ENCODE measurements at regions not wholly inside any gene's neighbourhood (a gene's known extent, or its start where the extent isn't known, plus 50 kb on each side); places are given as distances from the start of the nearest gene placed in this dataset.

DNA sequence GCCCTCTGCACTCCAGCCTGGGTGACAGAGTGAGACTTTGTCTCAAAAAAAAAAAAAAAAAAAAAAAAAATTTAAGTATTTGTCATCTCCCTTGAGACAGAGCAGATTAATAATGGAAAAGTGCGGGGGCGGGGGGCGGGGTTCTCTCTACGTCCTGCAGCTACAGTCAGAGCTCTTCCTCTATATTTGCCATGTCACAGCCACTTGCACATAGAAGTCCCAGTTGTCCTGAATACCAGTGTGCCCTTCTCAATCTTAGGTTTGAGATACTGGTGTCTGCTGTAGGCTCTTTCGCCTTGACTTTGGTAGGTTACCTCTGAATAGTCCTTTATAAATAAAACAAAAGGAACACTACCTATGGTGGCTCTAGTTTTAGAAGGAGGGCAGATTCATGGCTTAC is 237.8 kb upstream of the PGRMC2 start:
- Histone ChIP-seq H3K4me3 (no peak overlapping the region), H3K27me3 (replicated peaks in 1 of 7) (no peaks in the 10 kb centered on the region), H3K27ac (no peak overlapping the region), H3K4me1 (peaks cover 0 to 18% (median 0%) of the 10 kb centered on the region in 6 donors), H3K9me3 (no peaks in the 10 kb centered on the region), H3K36me3 (no peaks in the 10 kb centered on the region)
- intact Hi-C loops (cut with DNase I; ENCODE audit: low total_unique reads), result no loop called here
- no peak for TF ChIP-seq POLR2AphosphoS5 (IDR thresholded peaks at IDR 0.05)
- TF ChIP-seq, protein P1, sequence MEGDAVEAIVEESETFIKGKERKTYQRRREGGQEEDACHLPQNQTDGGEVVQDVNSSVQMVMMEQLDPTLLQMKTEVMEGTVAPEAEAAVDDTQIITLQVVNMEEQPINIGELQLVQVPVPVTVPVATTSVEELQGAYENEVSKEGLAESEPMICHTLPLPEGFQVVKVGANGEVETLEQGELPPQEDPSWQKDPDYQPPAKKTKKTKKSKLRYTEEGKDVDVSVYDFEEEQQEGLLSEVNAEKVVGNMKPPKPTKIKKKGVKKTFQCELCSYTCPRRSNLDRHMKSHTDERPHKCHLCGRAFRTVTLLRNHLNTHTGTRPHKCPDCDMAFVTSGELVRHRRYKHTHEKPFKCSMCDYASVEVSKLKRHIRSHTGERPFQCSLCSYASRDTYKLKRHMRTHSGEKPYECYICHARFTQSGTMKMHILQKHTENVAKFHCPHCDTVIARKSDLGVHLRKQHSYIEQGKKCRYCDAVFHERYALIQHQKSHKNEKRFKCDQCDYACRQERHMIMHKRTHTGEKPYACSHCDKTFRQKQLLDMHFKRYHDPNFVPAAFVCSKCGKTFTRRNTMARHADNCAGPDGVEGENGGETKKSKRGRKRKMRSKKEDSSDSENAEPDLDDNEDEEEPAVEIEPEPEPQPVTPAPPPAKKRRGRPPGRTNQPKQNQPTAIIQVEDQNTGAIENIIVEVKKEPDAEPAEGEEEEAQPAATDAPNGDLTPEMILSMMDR (IDR thresholded peaks at IDR 0.05 in 8 of 11, conservative IDR thresholded peaks at IDR 0.05 in 3 of 11), result no peak
- no peak for TF ChIP-seq POLR2A (IDR thresholded peaks at IDR 0.05)
- DNase-seq, result no peak
- WGBS, 5 donors, result 52 to 73% (median 61%) methylated on average over 5 of the region's 5 CpGs

- H3K27me3 ChIP-seq (replicated peaks in 1 of 7), result no peaks in the 10 kb centered on the region
- peaks cover 0 to 19% (median 0%) of the 10 kb centered on the region in 6 donors for H3K4me1 ChIP-seq
- WGBS, 5 donors, result 65 to 87% (median 76%) methylated on average over 6 of the region's 6 CpGs
- H3K27ac ChIP-seq, result peak overlapping the region in 2 of 8 donors; percentile 28
- DNase-seq, result no peak
- no peaks in the 10 kb centered on the region for H3K9me3 ChIP-seq
- TF ChIP-seq POLR2A (IDR thresholded peaks at IDR 0.05) (no peak), POLR2AphosphoS5 (IDR thresholded peaks at IDR 0.05) (peak in 2 of 3 donors; percentile 24 to 57)
- TF ChIP-seq, protein P1 (IDR thresholded peaks at IDR 0.05 in 8 of 11, conservative IDR thresholded peaks at IDR 0.05 in 3 of 11), result no peak
- H3K36me3 ChIP-seq, result no peaks in the 10 kb centered on the region
- intact Hi-C loops (cut with DNase I; ENCODE audit: low total_unique reads), result no loop called here
- no peak overlapping the region for H3K4me3 ChIP-seq
Measured at GRCh38 chr4:128524311-128524710, 236.7 kb upstream of the PGRMC2 start.

DNA sequence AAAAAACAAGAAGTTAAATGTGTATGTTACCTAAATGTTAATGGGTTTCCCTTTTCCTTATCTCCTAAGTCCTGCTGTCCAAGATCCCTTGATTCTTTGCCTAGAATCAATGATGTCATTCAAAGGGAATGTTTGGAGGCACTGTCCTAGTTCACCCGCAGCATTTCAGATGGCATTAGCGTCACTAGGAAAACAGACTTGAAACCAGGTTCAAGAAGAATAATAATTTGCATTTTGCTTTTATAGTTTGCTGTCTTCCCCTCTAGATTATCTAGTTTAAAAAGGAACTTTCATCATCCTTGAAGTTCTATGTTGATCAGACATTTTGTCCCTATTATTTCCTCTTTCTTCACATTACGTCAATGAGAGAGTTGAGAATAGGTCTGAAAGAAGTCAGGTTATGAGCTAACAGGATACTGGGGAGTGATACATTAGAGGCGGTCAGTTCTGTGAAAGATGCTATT is 234.1 kb upstream of the PGRMC2 start:
- intact Hi-C loops (cut with DNase I; ENCODE audit: low total_unique reads), result no loop called here
- TF ChIP-seq POLR2A (IDR thresholded peaks at IDR 0.05) (no peak), POLR2AphosphoS5 (IDR thresholded peaks at IDR 0.05) (no peak)
- TF ChIP-seq, protein P1 (IDR thresholded peaks at IDR 0.05 in 8 of 11, conservative IDR thresholded peaks at IDR 0.05 in 3 of 11), result no peak
- H3K9me3 ChIP-seq, result no peaks in the 10 kb centered on the region
- no peaks in the 10 kb centered on the region for H3K27me3 ChIP-seq (replicated peaks in 1 of 7)
- 56 to 63% (median 62%) methylated on average over 4 of the region's 4 CpGs for WGBS, 5 donors
- DNase-seq, result no peak
- H3K4me3 ChIP-seq, result no peak overlapping the region
- H3K36me3 ChIP-seq, result no peaks in the 10 kb centered on the region
- H3K4me1 ChIP-seq, result peaks cover 0 to 27% (median 5%) of the 10 kb centered on the region in 6 donors
- H3K27ac ChIP-seq, result peak overlapping the region in 3 of 8 donors; percentile 1 to 41 (median 37)

DNA sequence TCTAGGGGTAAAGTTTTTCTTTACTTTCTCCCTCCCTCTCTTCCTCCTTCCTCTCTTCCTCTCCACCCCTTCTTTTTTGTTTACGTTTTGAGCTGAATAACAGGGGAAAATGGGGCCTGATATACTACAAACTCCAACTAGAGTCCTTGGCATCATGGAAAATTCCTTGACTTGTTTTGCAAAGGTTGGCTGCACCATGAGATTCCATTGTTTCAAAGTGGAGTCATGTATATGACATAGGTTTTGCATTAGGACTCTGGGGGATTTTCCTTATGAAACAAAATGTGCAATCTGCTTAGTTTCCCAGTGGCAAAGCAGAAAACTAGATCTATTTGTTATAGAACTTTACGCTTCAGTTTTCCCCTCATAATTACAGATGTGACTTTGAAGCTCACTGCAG is 233.5 kb upstream of the PGRMC2 start:
- 74 to 85% (median 80%) methylated on average over 2 of the region's 2 CpGs for whole genome bisulfite sequencing, 5 donors
- TF ChIP-seq POLR2AphosphoS5 (IDR thresholded peaks at IDR 0.05), result no peak
- Histone ChIP-seq H3K27me3 (replicated peaks in 1 of 7) (no peaks in the 10 kb centered on the region), H3K4me1 (peaks cover 0 to 27% (median 5%) of the 10 kb centered on the region in 6 donors), H3K27ac (peak overlapping the region in 7 of 8 donors; percentile 1 to 41 (median 21)), H3K4me3 (no peak overlapping the region), H3K36me3 (no peaks in the 10 kb centered on the region), H3K9me3 (no peaks in the 10 kb centered on the region)
- intact Hi-C loops (cut with DNase I; ENCODE audit: low total_unique reads), result no loop called here
- no peak for DNase-seq
